ENCODE measurements at regions not wholly inside any gene's neighbourhood (a gene's known extent, or its start where the extent isn't known, plus 50 kb on each side); places are given as distances from the start of the nearest gene placed in this dataset.

DNA sequence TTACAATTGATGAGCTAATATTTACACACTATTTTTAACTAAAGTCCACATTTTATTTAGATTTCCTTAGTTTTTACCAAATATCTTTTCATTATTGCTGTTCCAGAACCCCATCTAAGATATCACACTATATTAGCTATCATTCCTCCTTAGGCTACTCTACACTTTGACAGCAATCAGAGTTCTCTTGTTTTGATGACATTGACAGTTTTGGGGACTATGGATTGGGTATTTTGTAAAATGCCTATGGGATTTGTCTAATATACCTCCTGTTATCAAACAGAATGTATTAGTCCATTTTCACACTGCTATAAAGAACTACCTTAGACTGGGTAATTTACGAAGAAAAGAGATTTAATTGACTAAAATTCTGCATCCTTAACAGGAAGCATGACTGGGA lies 489.1 kb downstream of the FOXG1 start:
- TF ChIP-seq EP300 (IDR thresholded peaks at IDR 0.05; ENCODE audit: low read length) = no peak
- TF ChIP-seq, protein P1, sequence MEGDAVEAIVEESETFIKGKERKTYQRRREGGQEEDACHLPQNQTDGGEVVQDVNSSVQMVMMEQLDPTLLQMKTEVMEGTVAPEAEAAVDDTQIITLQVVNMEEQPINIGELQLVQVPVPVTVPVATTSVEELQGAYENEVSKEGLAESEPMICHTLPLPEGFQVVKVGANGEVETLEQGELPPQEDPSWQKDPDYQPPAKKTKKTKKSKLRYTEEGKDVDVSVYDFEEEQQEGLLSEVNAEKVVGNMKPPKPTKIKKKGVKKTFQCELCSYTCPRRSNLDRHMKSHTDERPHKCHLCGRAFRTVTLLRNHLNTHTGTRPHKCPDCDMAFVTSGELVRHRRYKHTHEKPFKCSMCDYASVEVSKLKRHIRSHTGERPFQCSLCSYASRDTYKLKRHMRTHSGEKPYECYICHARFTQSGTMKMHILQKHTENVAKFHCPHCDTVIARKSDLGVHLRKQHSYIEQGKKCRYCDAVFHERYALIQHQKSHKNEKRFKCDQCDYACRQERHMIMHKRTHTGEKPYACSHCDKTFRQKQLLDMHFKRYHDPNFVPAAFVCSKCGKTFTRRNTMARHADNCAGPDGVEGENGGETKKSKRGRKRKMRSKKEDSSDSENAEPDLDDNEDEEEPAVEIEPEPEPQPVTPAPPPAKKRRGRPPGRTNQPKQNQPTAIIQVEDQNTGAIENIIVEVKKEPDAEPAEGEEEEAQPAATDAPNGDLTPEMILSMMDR (IDR thresholded peaks at IDR 0.05 in 2 of 3, conservative IDR thresholded peaks at IDR 0.05 in 1 of 3; ENCODE audit: insufficient read depth in 2 of 3, low read depth in 1 of 3, low read length in 3 of 3) = no peak
- TF ChIP-seq HIVEP1 (CRISPR knock-in tag; IDR thresholded peaks at IDR 0.05) = no peak
- no peak for TF ChIP-seq ZNF274 (IDR thresholded peaks at IDR 0.05; ENCODE audit: borderline replicate concordance, low read depth, low read length)
- TF ChIP-seq ZBTB17 (CRISPR knock-in tag; IDR thresholded peaks at IDR 0.05) = no peak
- TF ChIP-seq EZH2 (IDR thresholded peaks at IDR 0.05; ENCODE audit: borderline replicate concordance, low read depth, low read length) = no peak
- no peak for TF ChIP-seq DPF2 (IDR thresholded peaks at IDR 0.05)
- no peak for TF ChIP-seq POLR2A (conservative IDR thresholded peaks at IDR 0.05)
- TF ChIP-seq, protein P2, sequence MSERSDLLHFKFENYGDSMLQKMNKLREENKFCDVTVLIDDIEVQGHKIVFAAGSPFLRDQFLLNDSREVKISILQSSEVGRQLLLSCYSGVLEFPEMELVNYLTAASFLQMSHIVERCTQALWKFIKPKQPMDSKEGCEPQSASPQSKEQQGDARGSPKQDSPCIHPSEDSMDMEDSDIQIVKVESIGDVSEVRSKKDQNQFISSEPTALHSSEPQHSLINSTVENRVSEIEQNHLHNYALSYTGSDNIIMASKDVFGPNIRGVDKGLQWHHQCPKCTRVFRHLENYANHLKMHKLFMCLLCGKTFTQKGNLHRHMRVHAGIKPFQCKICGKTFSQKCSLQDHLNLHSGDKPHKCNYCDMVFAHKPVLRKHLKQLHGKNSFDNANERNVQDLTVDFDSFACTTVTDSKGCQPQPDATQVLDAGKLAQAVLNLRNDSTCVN (CRISPR knock-in tag; IDR thresholded peaks at IDR 0.05) = no peak
